Calu3 (cell line): ENCODE measurements at regions not wholly inside any gene's neighbourhood (a gene's known extent, or its start where the extent isn't known, plus 50 kb on each side); places are given as distances from the start of the nearest gene placed in this dataset.

Experiments
- BruUV-seq: library from RNA; stranded (reverse); fragments of 400-500 nt; replicated peaks from 2 replicates; lab custom pipeline; 2021; lab: Mats Ljungman, UMichigan
- CTCF ChIA-PET: fragments of 300-600 bp; sonication (Branson Sonifier 250); formaldehyde crosslinking; loops from one replicate; lab custom pipeline; 2022; ENCODE audit warnings: antibody characterized with exemption; lab: Charles Lee
- DNase-seq: peaks from one replicate; pipeline ENCODE4 v3.0.0; 2022
- H3K27ac Mint-ChIP-seq: one replicate; pipeline ENCODE4 v1.8.0; 2022; ENCODE audit warnings: mixed read lengths; ENCODE audit not compliant: unreplicated experiment
- H3K27me3 Mint-ChIP-seq: one replicate; pipeline ENCODE4 v1.8.0; 2022; ENCODE audit warnings: mixed read lengths; ENCODE audit not compliant: unreplicated experiment
- H3K36me3 Mint-ChIP-seq: one replicate; pipeline ENCODE4 v1.8.0; 2022; ENCODE audit warnings: mild to moderate bottlenecking, moderate library complexity, mixed read lengths; ENCODE audit not compliant: insufficient read depth, unreplicated experiment
- H3K4me1 Mint-ChIP-seq: one replicate; pipeline ENCODE4 v1.8.0; 2022; ENCODE audit warnings: mild to moderate bottlenecking, low read depth, mixed read lengths; ENCODE audit not compliant: unreplicated experiment
- H3K4me3 Mint-ChIP-seq: one replicate; pipeline ENCODE4 v1.8.0; 2022; ENCODE audit warnings: mild to moderate bottlenecking, low read depth, moderate library complexity, mixed read lengths; ENCODE audit not compliant: unreplicated experiment
- H3K9me3 Mint-ChIP-seq: one replicate; pipeline ENCODE4 v1.8.0; 2022; ENCODE audit warnings: low read depth, mixed read lengths; ENCODE audit not compliant: unreplicated experiment
- CTCF ChIP-seq: fragments of 200-600 bp; IDR thresholded peaks from one replicate; pipeline ENCODE4 v1.8.0; 2022; ENCODE audit warnings: antibody characterized with exemption; ENCODE audit not compliant: unreplicated experiment
- intact Hi-C: fragments of 100-400 bp; cut with micrococcal nuclease; formaldehyde crosslinking; loops from one replicate; pipeline ENCODE4 v1.10.0; 2022; ENCODE audit not compliant: unreplicated experiment

DNA sequence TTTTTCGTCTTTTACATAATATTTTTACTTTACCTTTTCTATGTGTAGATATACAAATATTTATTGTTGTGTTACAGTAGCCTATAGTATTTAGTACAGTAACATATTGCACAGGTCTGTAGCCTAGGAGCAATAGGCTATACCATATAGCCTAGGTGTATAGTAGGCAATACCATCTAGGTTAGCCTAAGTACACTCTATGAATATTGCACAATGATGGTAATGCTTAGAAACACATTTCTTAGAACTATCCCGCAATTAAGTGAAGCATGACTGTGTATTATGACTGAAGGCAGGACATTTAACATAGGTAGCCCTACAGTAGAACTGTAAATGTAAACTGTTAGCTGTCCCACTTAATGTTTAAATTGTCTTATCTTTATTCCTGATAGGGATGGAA lies 964.3 kb downstream of the SLITRK1 start:
- CTCF ChIA-PET, result no interaction called here
- Mint-ChIP-seq H3K9me3 (no peaks in the 10 kb centered on the region), H3K36me3 (no peaks in the 10 kb centered on the region), H3K4me1 (no peaks in the 10 kb centered on the region), H3K4me3 (no peak overlapping the region), H3K27ac (no peak overlapping the region), H3K27me3 (no peaks in the 10 kb centered on the region)
- intact Hi-C loops, result no loop called here
- no TSS peak for BruUV-seq
- no peak for TF ChIP-seq CTCF
- no peak for DNase-seq

DNA sequence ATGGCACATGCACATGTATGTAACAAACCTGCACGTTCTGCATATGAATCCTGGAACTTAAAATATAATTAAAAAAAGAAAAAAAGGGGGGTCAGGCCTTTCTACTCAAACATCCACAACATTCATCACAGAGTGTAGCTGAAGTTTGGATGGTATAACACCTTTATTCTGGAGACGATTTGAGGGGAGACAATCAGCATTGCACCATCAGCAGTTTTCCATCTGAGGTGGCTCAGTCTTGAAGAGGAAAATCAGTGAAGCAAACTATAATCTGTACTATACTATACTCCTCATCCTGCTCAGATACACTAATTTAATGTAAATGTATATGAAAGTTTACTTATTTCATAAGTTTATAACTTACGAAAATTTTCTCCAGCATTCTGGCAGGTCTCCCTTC lies 969.7 kb downstream of the SLITRK1 start:
- no peak overlapping the region for H3K4me3 Mint-ChIP-seq
- BruUV-seq, result no TSS peak
- no peaks in the 10 kb centered on the region for H3K4me1 Mint-ChIP-seq
- CTCF ChIA-PET, result no interaction called here
- no peaks in the 10 kb centered on the region for H3K9me3 Mint-ChIP-seq
- no peak overlapping the region for H3K27ac Mint-ChIP-seq
- intact Hi-C loops, result no loop called here
- no peak for TF ChIP-seq CTCF
- H3K36me3 Mint-ChIP-seq, result no peaks in the 10 kb centered on the region
- no peaks in the 10 kb centered on the region for H3K27me3 Mint-ChIP-seq
- DNase-seq, result no peak

DNA sequence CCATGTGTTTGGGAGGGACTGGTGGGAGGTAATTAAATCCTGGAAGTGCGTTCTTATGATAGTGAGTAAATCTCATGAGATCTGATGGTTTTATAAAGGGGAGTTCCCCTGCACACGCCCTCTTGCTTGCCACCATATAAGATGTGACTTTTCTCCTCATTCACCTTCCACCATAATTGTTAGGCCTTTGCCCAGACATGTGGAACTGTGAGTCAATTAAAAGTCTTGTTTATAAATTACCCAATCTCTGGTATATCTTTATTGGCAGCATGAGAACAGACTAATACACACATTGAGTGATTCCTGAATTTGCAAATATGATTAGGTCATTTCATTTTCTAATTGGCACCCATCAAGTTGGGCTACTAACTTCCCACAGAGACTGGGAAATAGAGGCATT lies 977.2 kb downstream of the SLITRK1 start:
- Mint-ChIP-seq H3K9me3 (no peaks in the 10 kb centered on the region), H3K4me1 (no peaks in the 10 kb centered on the region), H3K27me3 (no peaks in the 10 kb centered on the region), H3K4me3 (no peak overlapping the region), H3K36me3 (no peaks in the 10 kb centered on the region), H3K27ac (no peak overlapping the region)
- no peak for TF ChIP-seq CTCF
- intact Hi-C loops, result no loop called here
- CTCF ChIA-PET, result no interaction called here
- no TSS peak for BruUV-seq
- DNase-seq, result no peak

DNA sequence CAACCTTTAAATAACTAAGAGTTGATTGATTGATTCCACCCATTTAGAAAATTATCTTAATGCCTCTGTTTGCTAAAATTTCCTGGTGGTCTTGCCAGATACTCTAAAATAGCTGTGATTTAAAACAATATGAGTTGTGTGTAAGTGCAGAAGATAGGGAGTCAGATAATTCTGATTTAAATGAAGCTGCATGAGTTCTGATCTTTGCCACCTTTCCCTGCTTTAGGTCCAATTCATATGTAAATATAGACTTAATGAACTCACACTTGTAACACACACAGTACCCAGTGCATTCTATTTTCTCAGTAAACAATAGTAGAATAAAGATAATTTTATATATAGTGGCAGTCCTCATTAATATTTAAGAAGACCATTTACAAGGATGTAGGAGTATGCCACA lies 981.8 kb downstream of the SLITRK1 start:
- CTCF ChIA-PET, result no interaction called here
- H3K27ac Mint-ChIP-seq, result no peak overlapping the region
- DNase-seq, result no peak
- intact Hi-C loops, result no loop called here
- H3K36me3 Mint-ChIP-seq, result no peaks in the 10 kb centered on the region
- H3K4me3 Mint-ChIP-seq, result no peak overlapping the region
- TF ChIP-seq CTCF, result no peak
- peaks cover 13% of the 10 kb centered on the region for H3K4me1 Mint-ChIP-seq
- H3K9me3 Mint-ChIP-seq, result no peaks in the 10 kb centered on the region
- BruUV-seq, result no TSS peak
- no peaks in the 10 kb centered on the region for H3K27me3 Mint-ChIP-seq
